Myocyte (in vitro differentiated cells): ENCODE measurements at regions not wholly inside any gene's neighbourhood (a gene's known extent, or its start where the extent isn't known, plus 50 kb on each side); places are given as distances from the start of the nearest gene placed in this dataset.
"Not testable (repeated sequence)": the region's sequence is repeated elsewhere in the genome, so short reads cannot be mapped to it uniquely, and the experiment has no call there.

ENCODE experiments used
- DNase-seq: peaks from one replicate; pipeline ENCODE4 v3.0.0-alpha.2; 2012; ENCODE audit warnings: low read depth

DNA sequence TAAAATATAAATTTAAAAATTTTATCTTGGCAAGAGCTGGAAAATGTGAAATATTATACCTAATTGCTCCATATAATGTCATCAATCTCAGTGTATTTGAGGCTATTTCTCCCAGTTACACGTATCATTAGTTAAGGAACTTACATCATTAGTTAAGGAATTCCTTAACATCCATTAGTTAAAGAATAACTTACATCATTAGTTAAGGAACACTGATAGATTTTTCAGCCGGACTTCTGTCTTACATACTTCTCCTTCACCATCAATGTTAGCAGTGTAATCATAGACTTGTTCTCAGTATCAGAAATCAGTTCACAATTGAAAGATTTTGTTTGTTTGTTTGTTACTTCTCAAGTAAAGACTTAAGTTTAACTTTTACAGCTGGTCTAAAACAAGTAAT, 524.4 kb upstream of the CHD1 start:
- DNase-seq = no peak

DNA sequence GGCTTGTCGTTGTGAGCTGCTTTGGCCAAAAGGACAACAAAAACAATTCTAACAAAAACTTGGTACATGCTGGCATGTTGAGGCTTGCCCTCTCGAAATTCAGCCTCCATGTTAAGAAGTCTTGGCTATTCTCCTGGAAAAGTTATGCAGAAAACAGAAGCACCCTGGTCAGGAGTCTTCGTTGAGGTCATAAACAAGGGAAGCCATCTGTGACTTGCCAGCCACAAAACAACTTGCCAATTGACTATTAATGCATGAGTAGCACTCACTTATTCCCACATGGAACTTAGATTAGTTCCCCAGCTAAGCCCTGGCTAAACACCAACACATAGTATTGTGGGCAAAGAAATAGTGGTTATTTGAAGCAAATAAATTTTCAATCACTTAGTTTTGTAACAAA, 521.0 kb upstream of the CHD1 start:
- DNase-seq = peak; percentile 50

DNA sequence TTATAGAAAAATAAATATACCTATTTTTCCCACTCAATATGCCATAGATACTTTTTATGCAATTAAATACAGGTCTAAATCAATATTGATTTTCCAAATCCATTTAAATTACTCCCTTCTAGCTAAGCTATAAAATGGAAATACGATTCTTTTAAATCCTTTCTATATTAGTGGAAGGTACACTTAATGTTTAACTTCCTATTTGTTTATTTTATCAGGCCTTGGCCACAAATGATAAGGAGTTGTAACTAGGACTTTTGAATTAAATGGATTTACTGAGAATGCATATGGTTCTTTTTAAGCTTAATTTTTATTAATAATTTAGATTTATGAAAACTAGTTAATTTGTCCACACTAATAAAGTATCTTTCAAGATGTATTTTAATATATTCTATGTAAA, 517.0 kb upstream of the CHD1 start:
- DNase-seq = no peak

DNA sequence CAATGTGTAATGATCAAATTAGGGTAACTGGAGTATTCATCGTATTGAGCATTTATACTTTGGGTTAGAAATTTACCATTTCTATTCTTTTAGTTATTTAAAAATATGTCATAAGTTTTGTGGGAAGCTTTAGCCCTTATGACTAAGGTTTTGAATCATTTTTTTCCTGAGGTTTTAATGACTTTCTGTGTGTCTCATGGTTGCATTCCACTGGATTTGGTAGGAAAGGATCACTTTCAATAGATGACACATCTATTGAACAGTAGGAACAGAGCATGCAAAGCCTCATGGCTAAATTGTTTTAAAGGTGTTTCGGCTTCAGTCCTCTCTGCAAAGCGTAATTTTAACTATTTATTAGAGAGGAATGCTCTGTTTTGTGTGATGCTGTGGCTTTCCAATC, 512.4 kb upstream of the CHD1 start:
- no peak for DNase-seq

DNA sequence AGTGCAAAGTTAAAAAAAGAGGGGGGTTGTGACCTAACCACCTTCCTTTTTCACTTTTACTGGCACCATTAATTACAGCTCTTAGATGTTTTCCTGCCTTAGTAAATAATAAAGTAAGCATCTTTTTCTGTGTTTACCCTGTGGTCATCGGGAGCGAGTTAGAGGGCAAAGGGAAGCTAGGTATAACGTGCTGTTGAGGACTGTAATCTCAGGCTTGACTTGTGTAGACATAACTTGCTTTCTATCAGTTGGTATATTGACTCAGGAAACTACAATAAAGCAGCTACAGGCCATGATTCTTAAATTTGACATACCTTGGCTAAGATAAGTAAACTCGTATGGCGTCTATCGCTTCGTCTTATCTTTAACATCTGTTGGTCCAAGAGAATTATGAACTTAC, 509.8 kb upstream of the CHD1 start:
- no peak for DNase-seq

DNA sequence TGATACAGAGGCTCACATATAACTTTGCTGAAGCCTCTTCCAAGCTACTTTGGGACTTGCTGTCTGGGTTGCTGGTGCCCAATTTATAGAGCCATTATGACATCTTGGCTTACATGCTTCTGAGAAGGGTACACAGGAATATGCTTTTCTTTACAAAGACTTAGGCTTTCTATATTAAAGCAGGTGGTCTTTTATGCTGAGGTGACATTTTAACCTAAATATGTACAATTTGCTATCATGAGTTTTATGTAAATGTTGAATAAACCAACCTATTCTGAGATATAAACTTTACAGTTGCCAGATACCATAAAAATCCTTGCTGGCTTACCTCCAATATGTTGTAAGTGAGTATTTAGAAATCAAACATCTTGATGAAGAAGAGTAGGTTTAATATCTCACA, 509.2 kb upstream of the CHD1 start:
- DNase-seq = no peak

DNA sequence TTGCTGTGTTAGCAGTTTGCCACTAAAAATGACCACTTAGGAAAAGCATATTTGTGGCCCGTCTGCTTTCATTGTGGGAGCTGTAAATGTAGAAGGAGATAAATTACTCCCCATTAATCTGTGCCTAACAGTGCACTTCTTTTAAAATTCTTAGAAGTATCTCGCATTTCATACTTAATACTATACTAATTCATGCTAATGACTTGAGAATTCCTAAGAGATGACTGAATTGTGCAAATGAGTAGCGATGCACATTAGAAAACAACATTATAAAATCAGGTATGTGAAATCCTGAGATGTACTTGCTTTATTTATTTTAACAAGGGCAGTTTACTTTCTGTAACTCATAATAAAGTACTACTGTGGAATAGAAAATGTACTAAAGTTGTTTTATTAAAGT, 494.6 kb upstream of the CHD1 start:
- not testable (repeated sequence) for DNase-seq

DNA sequence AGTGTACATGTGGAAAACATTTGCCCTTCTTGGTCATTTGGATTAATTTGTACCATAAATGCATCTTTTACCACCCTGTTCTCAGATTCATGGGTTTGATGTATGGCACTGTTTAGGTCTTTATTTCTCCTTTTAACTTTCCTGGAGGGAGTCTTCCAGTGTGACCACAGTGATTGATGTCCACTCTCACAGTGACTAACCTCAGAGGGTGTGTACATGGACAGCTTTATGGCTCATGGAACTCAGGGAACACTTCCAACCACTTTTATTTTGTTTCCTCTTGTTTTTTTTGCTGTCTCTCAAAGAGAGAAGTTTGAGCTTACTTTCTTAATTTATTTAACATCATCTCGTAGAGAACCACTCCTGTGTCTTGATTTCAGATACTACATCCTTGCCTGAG, 489.8 kb upstream of the CHD1 start:
- DNase-seq = not testable (repeated sequence)

DNA sequence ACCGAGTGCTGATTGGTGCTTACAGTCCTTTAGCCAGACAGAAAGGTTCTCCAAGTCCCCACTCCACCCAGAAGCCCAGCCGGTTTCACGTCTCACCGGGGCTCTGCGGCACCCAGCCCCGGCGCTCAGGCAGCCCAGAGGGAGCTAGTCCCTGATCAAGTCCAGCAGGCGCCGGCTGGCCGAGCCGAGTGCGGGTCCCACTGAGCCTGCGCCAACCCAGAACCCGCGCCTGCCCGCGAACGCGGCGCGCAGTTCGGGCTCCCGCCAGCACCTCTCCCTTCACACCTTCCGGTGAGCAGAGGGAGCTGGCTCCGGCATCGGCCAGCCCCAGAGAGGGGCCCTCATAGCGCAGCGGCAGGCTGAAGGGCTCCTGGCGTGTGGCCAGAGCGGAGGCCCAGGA, 481.6 kb upstream of the CHD1 start:
- DNase-seq = not testable (repeated sequence)

DNA sequence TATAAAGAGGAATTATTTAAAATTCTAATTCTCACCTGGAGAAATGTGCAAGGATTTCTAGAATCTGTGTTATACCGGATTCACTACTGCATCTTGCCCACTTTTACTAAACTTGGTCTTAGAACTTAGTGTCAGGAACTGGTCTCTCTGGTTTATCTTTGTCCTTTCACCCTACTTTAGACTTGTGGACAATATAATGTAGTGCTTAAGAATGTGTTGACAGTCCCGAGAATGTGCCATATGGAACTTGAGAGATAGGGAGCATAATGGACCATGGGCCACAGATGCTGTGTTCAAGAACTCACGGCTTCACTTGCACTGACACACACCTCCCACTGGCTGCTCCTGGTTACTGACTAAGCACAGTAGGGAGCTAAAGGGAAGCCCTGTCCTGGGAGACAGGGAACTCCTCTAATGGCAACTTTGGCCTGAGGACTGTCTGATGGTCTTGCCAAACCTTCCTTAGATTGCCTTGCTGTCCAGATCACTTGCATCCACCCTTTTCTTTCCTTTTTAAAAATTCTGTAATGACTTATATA, 476.0 kb upstream of the CHD1 start:
- DNase-seq = not testable (repeated sequence)

DNA sequence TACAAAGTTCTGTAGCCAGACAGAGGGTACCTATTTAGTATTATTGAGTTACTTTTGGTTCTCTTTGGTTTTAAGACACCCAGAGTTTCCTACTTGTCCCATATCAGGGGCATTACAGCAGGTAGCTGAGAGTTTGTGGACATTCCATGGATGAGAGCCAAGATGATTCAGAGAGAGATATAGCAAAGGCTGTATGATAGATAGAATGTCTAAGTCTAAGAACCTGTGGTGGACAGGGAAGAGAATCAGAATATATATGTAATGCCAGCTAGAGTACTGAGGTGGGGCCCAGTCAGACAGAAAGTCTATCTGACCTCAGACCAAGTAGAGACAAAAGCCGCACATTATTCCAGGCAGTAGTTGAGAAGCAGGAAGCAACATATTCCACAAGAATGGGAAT, 471.8 kb upstream of the CHD1 start:
- not testable (repeated sequence) for DNase-seq

DNA sequence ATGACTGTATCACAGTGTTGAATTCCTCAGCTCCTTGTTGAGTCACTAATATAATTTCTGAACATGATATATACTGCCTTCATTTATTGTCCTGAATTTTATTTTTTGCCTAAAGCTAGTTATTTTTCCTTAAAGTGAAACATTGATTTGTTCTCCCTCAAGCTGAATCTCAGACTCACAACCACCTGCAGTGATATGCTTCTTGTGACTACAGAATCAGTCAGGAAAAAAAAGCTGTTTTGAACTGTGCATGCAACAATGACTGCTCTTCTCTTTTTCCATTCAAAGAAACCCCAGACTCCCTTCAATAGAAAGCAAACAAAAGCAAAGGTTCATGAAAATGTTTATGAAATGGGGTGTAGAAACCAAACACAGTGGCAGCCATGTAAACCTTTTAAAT, 470.2 kb upstream of the CHD1 start:
- DNase-seq = no peak

DNA sequence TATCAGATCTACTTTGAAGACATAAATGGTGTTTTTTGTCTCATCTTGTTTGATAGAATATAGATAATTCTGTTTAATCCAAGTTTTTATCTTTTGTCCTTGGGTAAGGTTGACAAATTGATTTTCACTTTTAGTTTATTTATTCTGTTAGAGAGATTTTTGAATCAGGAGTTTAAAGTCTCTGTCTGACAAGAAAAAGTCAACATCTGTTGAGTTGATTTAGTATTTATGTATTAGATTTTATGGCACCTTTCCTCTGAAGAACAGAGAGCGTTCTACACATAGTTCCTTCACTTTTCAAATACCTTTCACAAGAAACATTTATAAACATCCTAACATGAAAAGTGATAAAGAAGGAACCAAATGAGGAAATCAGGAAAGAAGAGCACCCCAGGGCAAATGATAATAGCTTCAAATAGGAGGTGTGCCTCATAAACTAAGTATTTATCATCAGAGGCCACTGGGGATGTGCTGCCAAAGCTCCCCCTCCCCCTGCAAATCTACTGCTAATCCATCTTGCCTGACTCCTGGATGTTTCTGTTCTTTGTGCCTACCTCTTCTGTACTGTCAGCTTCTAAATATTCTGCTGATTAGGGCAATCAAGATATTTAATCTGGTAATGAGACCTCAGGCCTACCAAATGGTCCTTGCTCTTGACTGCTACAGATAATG, 457.7 kb upstream of the CHD1 start:
- DNase-seq = no peak

DNA sequence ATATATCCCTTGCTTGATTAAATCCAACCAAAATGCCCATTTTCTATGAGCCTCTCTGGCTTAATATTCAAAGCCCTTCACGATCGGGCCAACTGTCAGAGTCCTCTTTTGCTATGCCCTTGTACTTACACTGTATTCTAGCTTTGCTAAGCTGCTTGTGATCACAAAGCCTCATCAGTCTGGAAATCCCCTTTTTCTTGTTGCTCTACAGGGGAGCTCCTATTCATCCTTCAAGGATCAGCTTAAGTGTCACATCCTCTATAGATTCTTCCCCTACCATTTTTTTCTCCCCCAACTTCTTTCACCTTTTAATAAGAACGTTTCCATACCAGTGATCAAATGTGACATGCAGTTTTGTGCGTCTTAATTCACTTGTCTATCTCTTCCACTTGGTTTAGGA, 450.4 kb upstream of the CHD1 start:
- no peak for DNase-seq

DNA sequence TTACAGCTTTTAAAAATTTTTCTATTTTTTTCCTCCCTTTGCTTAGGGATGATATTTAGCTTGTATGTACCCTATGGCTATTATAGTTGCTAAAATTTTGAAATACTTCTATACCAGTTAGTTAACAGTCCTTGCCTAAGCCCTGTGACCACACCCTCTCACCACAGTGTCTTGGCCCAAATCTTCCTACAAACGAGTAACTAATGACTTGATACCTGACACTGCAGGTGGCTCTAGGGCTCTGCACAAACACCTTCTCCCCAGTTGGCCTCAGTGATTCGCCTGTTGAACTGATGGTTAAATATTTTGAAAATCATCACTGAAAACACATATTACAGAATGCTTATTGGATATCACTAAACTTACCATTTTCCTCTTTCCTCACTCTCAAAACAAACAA, 449.6 kb upstream of the CHD1 start:
- no peak for DNase-seq

DNA sequence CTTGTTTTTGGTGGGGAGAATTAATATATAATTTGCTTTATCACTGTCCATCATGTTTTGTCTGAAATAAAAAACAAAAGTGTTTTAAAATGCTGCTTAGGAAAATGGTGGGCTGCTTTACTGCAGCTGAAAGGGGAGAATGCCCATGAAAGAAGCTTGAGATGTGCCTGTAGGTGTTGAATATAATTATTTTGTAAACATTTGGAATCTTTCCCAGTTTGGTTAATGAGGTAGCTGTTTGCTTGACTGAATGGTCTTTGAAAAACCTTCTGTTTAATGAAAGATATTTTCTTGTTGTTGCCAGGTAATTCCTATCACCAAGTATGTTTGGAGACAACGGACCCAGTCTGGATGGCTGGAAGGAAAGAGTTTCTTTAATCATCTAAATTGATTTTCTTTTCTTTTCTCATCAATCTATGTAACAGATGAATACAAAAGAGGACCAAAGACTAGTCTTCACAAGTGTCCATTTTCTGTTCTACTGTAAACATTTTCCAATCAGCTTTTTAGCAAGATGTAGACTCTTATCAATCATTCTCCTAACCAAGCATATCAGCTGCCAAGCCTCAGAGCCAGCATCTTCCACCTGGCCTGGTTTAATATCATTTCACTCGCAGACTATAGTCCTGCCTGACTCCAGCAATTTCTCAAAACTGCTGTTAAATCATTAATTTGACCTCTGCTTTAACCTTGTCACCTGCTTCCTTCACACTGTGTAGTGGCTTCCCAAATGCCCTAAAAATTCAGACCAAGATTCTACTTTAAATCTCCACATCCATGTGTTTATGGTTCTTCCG, 441.2 kb upstream of the CHD1 start:
- DNase-seq = no peak

DNA sequence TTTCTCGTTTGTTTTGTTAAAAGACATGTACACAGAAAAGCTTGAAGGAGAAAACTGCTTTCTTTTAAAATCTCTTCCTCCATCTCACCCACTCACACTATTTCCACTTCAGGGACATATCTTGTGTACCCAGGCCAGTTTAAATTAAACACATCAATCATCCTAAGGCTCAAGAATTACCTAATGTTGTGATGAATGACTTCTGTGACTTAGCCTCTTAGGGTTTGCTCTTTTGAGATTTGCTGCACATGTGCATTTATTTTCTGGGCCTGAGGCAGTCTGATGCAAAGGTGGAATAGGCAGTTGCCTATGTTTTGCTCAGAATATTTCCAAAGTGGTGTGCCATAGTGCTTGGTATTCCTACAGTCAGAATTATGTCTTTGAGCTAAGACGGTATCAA, 439.9 kb upstream of the CHD1 start:
- DNase-seq = no peak

DNA sequence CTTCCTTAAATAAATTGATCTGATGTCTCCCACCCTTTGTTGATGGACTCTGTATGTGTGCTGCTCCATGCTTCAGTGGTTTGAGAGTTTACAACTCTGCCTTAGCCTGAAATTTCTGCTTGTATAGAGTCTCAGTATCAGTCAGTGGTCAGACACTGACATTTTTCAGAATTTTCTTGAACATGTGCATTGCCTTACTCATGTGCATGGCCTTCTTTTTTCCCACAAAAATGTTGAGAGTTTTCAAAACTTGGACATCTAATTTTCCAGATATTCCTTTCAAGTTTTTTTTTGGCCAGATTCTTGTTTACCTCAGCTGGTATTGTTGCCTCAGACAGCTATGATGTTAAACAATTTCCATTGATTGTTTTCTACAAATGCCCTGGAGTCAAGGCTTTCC, 427.1 kb upstream of the CHD1 start:
- DNase-seq = no peak

DNA sequence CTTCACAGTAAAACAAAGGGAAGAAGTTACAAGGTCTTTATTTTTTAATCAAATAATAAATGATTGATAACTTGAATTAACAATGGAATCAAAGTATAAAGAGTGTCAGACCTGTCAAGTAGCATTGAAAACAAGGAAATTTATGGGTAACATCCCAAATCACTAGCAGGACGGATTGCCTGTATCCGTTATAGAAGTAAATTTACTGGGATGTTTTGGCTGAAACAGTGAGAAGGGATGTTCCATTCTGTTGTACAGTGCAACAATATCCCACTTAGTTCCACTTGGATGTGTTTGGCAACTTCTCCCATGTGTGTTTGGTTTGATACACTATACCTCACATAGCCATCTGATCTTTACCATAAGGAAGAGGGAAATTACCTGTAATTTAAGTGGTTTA, 421.0 kb upstream of the CHD1 start:
- DNase-seq = no peak

DNA sequence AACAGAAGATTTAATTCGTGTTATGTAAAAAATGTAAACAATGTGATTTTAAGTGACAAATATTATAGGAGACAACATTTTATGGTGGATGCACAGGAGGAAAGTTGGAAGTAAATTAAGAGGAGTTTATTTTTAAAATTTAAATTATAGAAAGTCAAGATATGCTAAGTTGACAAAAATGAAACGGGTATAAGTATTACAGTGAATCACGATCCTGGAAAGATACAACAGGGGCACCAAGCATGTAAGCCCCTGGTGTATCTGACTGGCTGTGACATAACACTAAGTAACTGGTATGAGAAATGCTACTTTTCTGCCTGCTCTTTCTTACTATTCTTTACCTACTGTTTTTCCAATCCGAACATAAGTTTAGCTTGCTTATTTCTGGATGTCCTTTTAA, 419.8 kb upstream of the CHD1 start:
- no peak for DNase-seq

DNA sequence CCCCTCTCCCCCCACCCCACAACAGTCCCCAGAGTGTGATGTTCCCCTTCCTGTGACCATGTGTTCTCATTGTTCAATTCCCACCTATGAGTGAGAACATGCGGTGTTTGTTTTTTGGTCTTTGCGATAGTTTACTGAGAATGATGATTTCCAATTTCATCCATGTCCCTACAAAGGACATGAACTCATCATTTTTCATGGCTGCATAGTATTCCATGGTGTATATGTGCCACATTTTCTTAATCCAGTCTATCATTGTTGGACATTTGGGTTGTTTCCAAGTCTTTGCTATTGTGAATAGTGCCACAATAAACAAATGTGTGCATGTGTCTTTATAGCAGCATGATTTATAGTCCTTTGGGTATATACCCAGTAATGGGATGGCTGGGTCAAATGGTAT, 411.0 kb upstream of the CHD1 start:
- DNase-seq = not testable (repeated sequence)

DNA sequence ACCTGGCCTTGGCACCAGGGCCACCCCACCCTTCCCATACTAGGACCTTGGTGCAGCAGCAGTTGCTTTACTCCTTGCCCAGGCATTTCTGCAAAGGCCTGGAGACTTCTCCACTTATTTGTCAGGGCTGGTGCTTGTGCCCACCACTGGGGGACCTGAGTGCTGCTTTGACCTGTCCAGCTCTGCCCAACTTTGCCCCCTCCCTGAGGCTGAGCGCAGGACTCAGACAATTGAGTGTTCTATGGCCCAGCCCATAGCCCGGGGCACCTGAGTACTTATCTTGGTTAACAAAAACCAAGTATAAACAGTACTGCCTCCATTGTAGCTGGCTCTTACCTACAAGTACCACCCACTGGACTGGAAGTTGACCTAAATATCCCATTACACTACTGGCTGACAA, 406.1 kb upstream of the CHD1 start:
- no peak for DNase-seq

DNA sequence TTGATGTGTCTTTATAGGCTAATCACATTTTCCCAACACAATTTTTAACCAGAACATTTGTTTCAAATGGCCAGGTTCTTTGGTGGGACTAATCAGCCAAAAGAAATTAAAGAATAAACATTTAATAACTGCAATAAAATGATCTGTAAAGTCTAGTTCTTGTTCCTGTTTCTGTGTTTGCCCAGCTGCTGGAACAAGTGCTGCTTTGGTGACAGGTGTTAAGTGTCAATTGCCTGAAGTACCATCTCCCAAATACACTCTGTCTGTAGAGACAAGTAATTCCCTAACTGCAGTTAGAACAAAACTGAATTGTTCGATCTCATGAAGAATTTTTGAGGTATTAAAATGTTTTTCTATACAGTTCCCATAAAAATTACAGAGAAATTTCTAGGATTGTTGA, 402.3 kb upstream of the CHD1 start:
- DNase-seq = peak; percentile 29
